Sigmoid colon (tissue), 4 donors: ENCODE measurements at regions not wholly inside any gene's neighbourhood (a gene's known extent, or its start where the extent isn't known, plus 50 kb on each side); places are given as distances from the start of the nearest gene placed in this dataset.

Source experiments
- POLR2AphosphoS5 ChIP-seq, 4 donors: sonication (generic); formaldehyde crosslinking; IDR thresholded peaks; one replicate each; pipeline ENCODE4 v1.6.1; 2017; ENCODE audit warnings: antibody characterized with exemption in 4 of 4
- TF ChIP-seq, protein P1 (sequence below), 4 experiments: fragments of 450-650 bp in 3 of 4; fragments of 200-600 bp in 1 of 4; IDR thresholded peaks; one replicate each; pipeline ENCODE4 v1.5.1; 2016 to 2019; ENCODE audit warnings: antibody characterized with exemption in 4 of 4, mild to moderate bottlenecking in 3 of 4, moderate library complexity in 2 of 4

- TF ChIP-seq, protein P1, sequence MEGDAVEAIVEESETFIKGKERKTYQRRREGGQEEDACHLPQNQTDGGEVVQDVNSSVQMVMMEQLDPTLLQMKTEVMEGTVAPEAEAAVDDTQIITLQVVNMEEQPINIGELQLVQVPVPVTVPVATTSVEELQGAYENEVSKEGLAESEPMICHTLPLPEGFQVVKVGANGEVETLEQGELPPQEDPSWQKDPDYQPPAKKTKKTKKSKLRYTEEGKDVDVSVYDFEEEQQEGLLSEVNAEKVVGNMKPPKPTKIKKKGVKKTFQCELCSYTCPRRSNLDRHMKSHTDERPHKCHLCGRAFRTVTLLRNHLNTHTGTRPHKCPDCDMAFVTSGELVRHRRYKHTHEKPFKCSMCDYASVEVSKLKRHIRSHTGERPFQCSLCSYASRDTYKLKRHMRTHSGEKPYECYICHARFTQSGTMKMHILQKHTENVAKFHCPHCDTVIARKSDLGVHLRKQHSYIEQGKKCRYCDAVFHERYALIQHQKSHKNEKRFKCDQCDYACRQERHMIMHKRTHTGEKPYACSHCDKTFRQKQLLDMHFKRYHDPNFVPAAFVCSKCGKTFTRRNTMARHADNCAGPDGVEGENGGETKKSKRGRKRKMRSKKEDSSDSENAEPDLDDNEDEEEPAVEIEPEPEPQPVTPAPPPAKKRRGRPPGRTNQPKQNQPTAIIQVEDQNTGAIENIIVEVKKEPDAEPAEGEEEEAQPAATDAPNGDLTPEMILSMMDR (IDR thresholded peaks at IDR 0.05): no peak
- TF ChIP-seq POLR2AphosphoS5 (IDR thresholded peaks at IDR 0.05): no peak
Measured at GRCh38 chr3:86634361-86634760, 356.6 kb downstream of the VGLL3 start.
